ENCODE measurements at regions not wholly inside any gene's neighbourhood (a gene's known extent, or its start where the extent isn't known, plus 50 kb on each side); places are given as distances from the start of the nearest gene placed in this dataset.

DNA sequence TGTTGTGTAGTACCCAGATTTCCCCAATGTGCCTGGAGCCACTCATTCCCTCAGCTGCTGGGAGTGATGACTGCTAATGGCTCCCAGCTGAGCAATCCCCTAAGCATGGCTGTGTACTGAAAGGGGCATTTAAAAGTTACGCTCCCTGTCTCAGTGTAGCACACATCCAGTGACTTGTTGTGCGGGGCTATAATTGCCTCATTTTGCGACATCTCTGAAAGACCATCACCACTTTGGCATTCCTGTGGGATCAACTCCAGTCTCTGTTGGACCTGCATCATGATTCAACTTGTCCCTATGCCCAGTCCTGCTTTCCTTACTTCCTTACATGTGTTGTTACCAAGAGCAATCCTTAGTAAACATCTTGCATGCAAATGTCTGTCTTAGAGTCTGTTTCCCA, 201.2 kb upstream of the MPDZ start:
- TF ChIP-seq, protein P1, sequence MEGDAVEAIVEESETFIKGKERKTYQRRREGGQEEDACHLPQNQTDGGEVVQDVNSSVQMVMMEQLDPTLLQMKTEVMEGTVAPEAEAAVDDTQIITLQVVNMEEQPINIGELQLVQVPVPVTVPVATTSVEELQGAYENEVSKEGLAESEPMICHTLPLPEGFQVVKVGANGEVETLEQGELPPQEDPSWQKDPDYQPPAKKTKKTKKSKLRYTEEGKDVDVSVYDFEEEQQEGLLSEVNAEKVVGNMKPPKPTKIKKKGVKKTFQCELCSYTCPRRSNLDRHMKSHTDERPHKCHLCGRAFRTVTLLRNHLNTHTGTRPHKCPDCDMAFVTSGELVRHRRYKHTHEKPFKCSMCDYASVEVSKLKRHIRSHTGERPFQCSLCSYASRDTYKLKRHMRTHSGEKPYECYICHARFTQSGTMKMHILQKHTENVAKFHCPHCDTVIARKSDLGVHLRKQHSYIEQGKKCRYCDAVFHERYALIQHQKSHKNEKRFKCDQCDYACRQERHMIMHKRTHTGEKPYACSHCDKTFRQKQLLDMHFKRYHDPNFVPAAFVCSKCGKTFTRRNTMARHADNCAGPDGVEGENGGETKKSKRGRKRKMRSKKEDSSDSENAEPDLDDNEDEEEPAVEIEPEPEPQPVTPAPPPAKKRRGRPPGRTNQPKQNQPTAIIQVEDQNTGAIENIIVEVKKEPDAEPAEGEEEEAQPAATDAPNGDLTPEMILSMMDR (IDR thresholded peaks at IDR 0.05; ENCODE audit: insufficient read depth, low read length), result no peak
- no peak for TF ChIP-seq SPI1 (IDR thresholded peaks at IDR 0.05; ENCODE audit: borderline replicate concordance, low read depth)
- TF ChIP-seq, protein P2, sequence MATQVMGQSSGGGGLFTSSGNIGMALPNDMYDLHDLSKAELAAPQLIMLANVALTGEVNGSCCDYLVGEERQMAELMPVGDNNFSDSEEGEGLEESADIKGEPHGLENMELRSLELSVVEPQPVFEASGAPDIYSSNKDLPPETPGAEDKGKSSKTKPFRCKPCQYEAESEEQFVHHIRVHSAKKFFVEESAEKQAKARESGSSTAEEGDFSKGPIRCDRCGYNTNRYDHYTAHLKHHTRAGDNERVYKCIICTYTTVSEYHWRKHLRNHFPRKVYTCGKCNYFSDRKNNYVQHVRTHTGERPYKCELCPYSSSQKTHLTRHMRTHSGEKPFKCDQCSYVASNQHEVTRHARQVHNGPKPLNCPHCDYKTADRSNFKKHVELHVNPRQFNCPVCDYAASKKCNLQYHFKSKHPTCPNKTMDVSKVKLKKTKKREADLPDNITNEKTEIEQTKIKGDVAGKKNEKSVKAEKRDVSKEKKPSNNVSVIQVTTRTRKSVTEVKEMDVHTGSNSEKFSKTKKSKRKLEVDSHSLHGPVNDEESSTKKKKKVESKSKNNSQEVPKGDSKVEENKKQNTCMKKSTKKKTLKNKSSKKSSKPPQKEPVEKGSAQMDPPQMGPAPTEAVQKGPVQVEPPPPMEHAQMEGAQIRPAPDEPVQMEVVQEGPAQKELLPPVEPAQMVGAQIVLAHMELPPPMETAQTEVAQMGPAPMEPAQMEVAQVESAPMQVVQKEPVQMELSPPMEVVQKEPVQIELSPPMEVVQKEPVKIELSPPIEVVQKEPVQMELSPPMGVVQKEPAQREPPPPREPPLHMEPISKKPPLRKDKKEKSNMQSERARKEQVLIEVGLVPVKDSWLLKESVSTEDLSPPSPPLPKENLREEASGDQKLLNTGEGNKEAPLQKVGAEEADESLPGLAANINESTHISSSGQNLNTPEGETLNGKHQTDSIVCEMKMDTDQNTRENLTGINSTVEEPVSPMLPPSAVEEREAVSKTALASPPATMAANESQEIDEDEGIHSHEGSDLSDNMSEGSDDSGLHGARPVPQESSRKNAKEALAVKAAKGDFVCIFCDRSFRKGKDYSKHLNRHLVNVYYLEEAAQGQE (IDR thresholded peaks at IDR 0.05; ENCODE audit: insufficient replicate concordance, low read depth), result no peak
